ENCODE measurements at regions not wholly inside any gene's neighbourhood (a gene's known extent, or its start where the extent isn't known, plus 50 kb on each side); places are given as distances from the start of the nearest gene placed in this dataset.

GRCh38 chr4:57460967-57461366 is 350.8 kb upstream of the IGFBP7 start:
- intact Hi-C loops (cut with DNase I; ENCODE audit: low total_unique reads) (loop anchor here (5.0 kb wide), 1 partner anchor 784 kb away; no protein-coding TSS in a partner anchor), in situ Hi-C loops (cut with MboI; ENCODE audit: low pct_ligation_motif_present in 1 of 4, low pct_unique_long_range_greater_than_20kb in 1 of 4, low sequenced_read_pairs in 3 of 4) (no loop called here)
- no peak for DNase-seq
- no peak for TF ChIP-seq POLR2AphosphoS5 (IDR thresholded peaks at IDR 0.05)
- TF ChIP-seq CTCF (IDR thresholded peaks at IDR 0.05), result no peak
- no peak for TF ChIP-seq EP300 (IDR thresholded peaks at IDR 0.05; ENCODE audit: low read depth)
- TF ChIP-seq POLR2A (IDR thresholded peaks at IDR 0.05), result no peak
- Histone ChIP-seq H3K27ac (no peak overlapping the region), H3K36me3 (no peaks in the 10 kb centered on the region), H3K4me1 (peaks cover 0 to 4% (median 0%) of the 10 kb centered on the region in 4 donors), H3K27me3 (no peaks in the 10 kb centered on the region), H3K4me3 (no peak overlapping the region), H3K9me3 (no peaks in the 10 kb centered on the region)
- WGBS, 2 donors (ENCODE audit: low coverage in 1 of 2), result 53 to 85% methylated on average over 1 of the region's 1 CpG

GRCh38 chr4:57448901-57449300 is 338.7 kb upstream of the IGFBP7 start:
- Histone ChIP-seq H3K36me3 (no peaks in the 10 kb centered on the region), H3K27ac (no peak overlapping the region), H3K4me1 (no peaks in the 10 kb centered on the region), H3K4me3 (no peak overlapping the region), H3K9me3 (peaks cover 0 to 4% of the 10 kb centered on the region in 2 donors), H3K27me3 (no peaks in the 10 kb centered on the region)
- DNase-seq, result no peak
- in situ Hi-C loops (cut with MboI; ENCODE audit: low pct_ligation_motif_present in 1 of 4, low pct_unique_long_range_greater_than_20kb in 1 of 4, low sequenced_read_pairs in 3 of 4) (no loop called here), intact Hi-C loops (cut with DNase I; ENCODE audit: low total_unique reads) (no loop called here)
- TF ChIP-seq EP300 (IDR thresholded peaks at IDR 0.05; ENCODE audit: low read depth) (no peak), POLR2A (IDR thresholded peaks at IDR 0.05) (no peak), CTCF (IDR thresholded peaks at IDR 0.05) (no peak), POLR2AphosphoS5 (IDR thresholded peaks at IDR 0.05) (no peak)
- whole genome bisulfite sequencing, 2 donors (ENCODE audit: low coverage in 1 of 2), result 39 to 40% methylated on average over 2 of the region's 2 CpGs

GRCh38 chr4:57448452-57448851 is 338.3 kb upstream of the IGFBP7 start:
- H3K36me3 ChIP-seq, result no peaks in the 10 kb centered on the region
- intact Hi-C loops (cut with DNase I; ENCODE audit: low total_unique reads) (no loop called here), in situ Hi-C loops (cut with MboI; ENCODE audit: low pct_ligation_motif_present in 1 of 4, low pct_unique_long_range_greater_than_20kb in 1 of 4, low sequenced_read_pairs in 3 of 4) (no loop called here)
- no peak overlapping the region for H3K27ac ChIP-seq
- no peak for DNase-seq
- no peaks in the 10 kb centered on the region for H3K27me3 ChIP-seq
- TF ChIP-seq EP300 (IDR thresholded peaks at IDR 0.05; ENCODE audit: low read depth) (no peak), POLR2A (IDR thresholded peaks at IDR 0.05) (no peak), CTCF (IDR thresholded peaks at IDR 0.05) (no peak)
- peaks cover 0 to 4% of the 10 kb centered on the region in 2 donors for H3K9me3 ChIP-seq
- H3K4me1 ChIP-seq, result no peaks in the 10 kb centered on the region
- WGBS, 2 donors (ENCODE audit: low coverage in 1 of 2), result 76 to 82% methylated on average over 4 of the region's 4 CpGs
- H3K4me3 ChIP-seq, result no peak overlapping the region

- in situ Hi-C loops (cut with MboI; ENCODE audit: low pct_ligation_motif_present in 1 of 4, low pct_unique_long_range_greater_than_20kb in 1 of 4, low sequenced_read_pairs in 3 of 4), result no loop called here
These were observed 336.1 kb upstream of the IGFBP7 start for GRCh38 chr4:57446266-57446665.

More at GRCh38 chr4:57446266-57446665, 336.1 kb upstream of the IGFBP7 start:
- TF ChIP-seq POLR2A (IDR thresholded peaks at IDR 0.05), result no peak
- TF ChIP-seq CTCF (IDR thresholded peaks at IDR 0.05), result no peak
- no peak for TF ChIP-seq POLR2AphosphoS5 (IDR thresholded peaks at IDR 0.05)
- no peak for TF ChIP-seq EP300 (IDR thresholded peaks at IDR 0.05; ENCODE audit: low read depth)
- no peaks in the 10 kb centered on the region for H3K27me3 ChIP-seq
- WGBS, 2 donors (ENCODE audit: low coverage in 1 of 2), result 71 to 84% methylated on average over 3 of the region's 3 CpGs
- H3K36me3 ChIP-seq, result no peaks in the 10 kb centered on the region
- no peak for DNase-seq
- intact Hi-C loops (cut with DNase I; ENCODE audit: low total_unique reads), result no loop called here
- no peak overlapping the region for H3K27ac ChIP-seq
- H3K4me3 ChIP-seq, result no peak overlapping the region
- H3K9me3 ChIP-seq, result peaks cover 0 to 4% of the 10 kb centered on the region in 2 donors
- no peaks in the 10 kb centered on the region for H3K4me1 ChIP-seq

All from transverse colon (tissue), 4 donors.